HepG2 (cell line): ENCODE measurements at regions not wholly inside any gene's neighbourhood (a gene's known extent, or its start where the extent isn't known, plus 50 kb on each side); places are given as distances from the start of the nearest gene placed in this dataset.

Source experiments
- ATAC-seq: fragments of 200-7000 bp; cut with Tn5 transposase; 3 replicates; pipeline ENCODE4 v1.9.1; 2020; ENCODE audit warnings: mild to moderate bottlenecking, moderate library complexity
- BruUV-seq: library from RNA; stranded (reverse); fragments of 400-500 nt; replicated peaks from 2 replicates; lab custom pipeline; 2021; lab: Mats Ljungman, UMichigan
- CTCF ChIA-PET: fragments of 300-600 bp; formaldehyde crosslinking; extraction: SDS; loops from one replicate; lab custom pipeline; 2021; ENCODE audit warnings: low total read pairs, inconsistent platforms, low intra/inter-chr PET ratio; lab: Yijun Ruan, JAX
- POLR2A ChIA-PET: fragments of 350-600 bp; sonication (Branson Sonifier 250); formaldehyde crosslinking; loops from one replicate; lab custom pipeline; 2020; ENCODE audit warnings: antibody characterized with exemption, inconsistent platforms; lab: Yijun Ruan, JAX
- DNase-seq: peaks from one replicate; pipeline ENCODE4 v3.0.0-alpha.2; 2015; ENCODE audit warnings: low spot score
- FAIRE-seq: peaks from 3 replicates; lab custom pipeline; 2011; peaks lifted over from hg19 to GRCh38; lab: Jason Lieb, UNC
- H2AFZ ChIP-seq: one replicate; pipeline ENCODE4 v1.6.1; 2011; ENCODE audit warnings: low read length, inconsistent platforms
- H3K27ac ChIP-seq: fragments of 300-600 bp; 3 replicates; pipeline ENCODE4 v1.8.0; 2011; ENCODE audit warnings: mixed run types, mild to moderate bottlenecking, mixed read lengths, low read length, inconsistent platforms; ENCODE audit not compliant: insufficient read depth; ENCODE audit errors: extremely low read length
- H3K27me3 ChIP-seq, 2 experiments: fragments of 200-600 bp in 1 of 2; 2 replicates in 1 of 2; 3 replicates in 1 of 2; pipeline versions ENCODE4 v1.6.0 to v1.8.0; 2011; ENCODE audit warnings: low read length in 2 of 2, mild to moderate bottlenecking in 2 of 2, moderate library complexity in 2 of 2, inconsistent platforms in 1 of 2; ENCODE audit not compliant: insufficient read depth in 2 of 2, control insufficient read depth in 1 of 2
- H3K36me3 ChIP-seq, 2 experiments: fragments of 200-600 bp in 1 of 2; replicated peaks in 1 of 2; 2 replicates in 1 of 2; 3 replicates in 1 of 2; pipeline versions ENCODE4 v1.5.1 to v1.8.0; 2011; ENCODE audit warnings: low read length in 2 of 2, inconsistent platforms in 1 of 2; ENCODE audit not compliant: insufficient read depth in 2 of 2, control insufficient read depth in 1 of 2
- H3K4me1 ChIP-seq: 2 replicates; pipeline ENCODE4 v1.5.1; 2012; ENCODE audit warnings: low read length, inconsistent platforms; ENCODE audit not compliant: insufficient read depth
- H3K4me2 ChIP-seq: 2 replicates; pipeline ENCODE4 v1.6.0; 2011; ENCODE audit warnings: low read depth, low read length, inconsistent platforms
- H3K4me3 ChIP-seq, 3 experiments: fragments of 200-600 bp in 1 of 3; sonication (generic), shearing (Covaris generic) in 1 of 3; replicated peaks in 1 of 3; 2 replicates each; pipeline ENCODE4 v1.5.1; 2011 to 2016; ENCODE audit warnings: low read length in 3 of 3, inconsistent platforms in 2 of 3, low read depth in 2 of 3, mild to moderate bottlenecking in 2 of 3, control low read depth in 1 of 3, mixed read lengths in 1 of 3; ENCODE audit not compliant: insufficient read depth in 1 of 3
- H3K79me2 ChIP-seq: one replicate; pipeline ENCODE4 v1.6.1; 2011; ENCODE audit warnings: low read length, inconsistent platforms; ENCODE audit not compliant: insufficient read depth
- H3K9ac ChIP-seq: 2 replicates; pipeline ENCODE4 v1.6.0; 2011; ENCODE audit warnings: mild to moderate bottlenecking, low read depth, low read length, inconsistent platforms; ENCODE audit not compliant: insufficient read depth
- H3K9me3 ChIP-seq: 2 replicates; pipeline ENCODE4 v1.5.1; 2012; ENCODE audit warnings: mild to moderate bottlenecking, low read length
- H4K20me1 ChIP-seq: 2 replicates; pipeline ENCODE4 v1.6.0; 2011; ENCODE audit warnings: inconsistent platforms, mild to moderate bottlenecking, low read length, moderate library complexity; ENCODE audit not compliant: insufficient read depth
- CBX2 ChIP-seq, 2 experiments: fragments of 200-600 bp in 1 of 2; sonication (generic); formaldehyde crosslinking in 1 of 2; IDR thresholded peaks; 2 replicates each; pipeline versions ENCODE4 v1.7.0 to v1.8.1; 2018 to 2022; ENCODE audit warnings: low read depth in 2 of 2, low read length in 1 of 2, mild to moderate bottlenecking in 1 of 2, missing genetic modification reagents in 1 of 2
- CEBPZ ChIP-seq: IDR thresholded peaks from 2 replicates; pipeline ENCODE4 v1.6.1; 2012; ENCODE audit warnings: low read length, improper control_type of control experiment
- CREBL2 ChIP-seq: sonication (generic); formaldehyde crosslinking; IDR thresholded peaks from 2 replicates; pipeline ENCODE4 v1.8.1; 2023; ENCODE audit warnings: missing genetic modification reagents, mild to moderate bottlenecking, borderline replicate concordance
- DMAP1 ChIP-seq: IDR thresholded peaks from 2 replicates; pipeline ENCODE4 v1.6.1; 2016
- DR1 ChIP-seq: sonication (generic); formaldehyde crosslinking; IDR thresholded peaks from 2 replicates; pipeline ENCODE4 v1.8.0; 2021; ENCODE audit warnings: mild to moderate bottlenecking, missing genetic modification reagents, inconsistent platforms
- HNRNPK ChIP-seq: fragments of 200-400 bp; formaldehyde crosslinking; IDR thresholded peaks from 2 replicates; pipeline ENCODE4 v1.6.1; 2018; ENCODE audit warnings: low read length, low read depth, moderate library complexity, mild to moderate bottlenecking; ENCODE audit not compliant: poor library complexity, severe bottlenecking
- HNRNPL ChIP-seq: fragments of 200-400 bp; formaldehyde crosslinking; IDR thresholded peaks from 2 replicates; pipeline ENCODE4 v1.6.1; 2017; ENCODE audit warnings: mild to moderate bottlenecking, low read depth, low read length
- KLF11 ChIP-seq: IDR thresholded peaks from 2 replicates; pipeline ENCODE4 v1.6.1; 2016; ENCODE audit warnings: missing compliant biosample characterization
- NAIF1 ChIP-seq: sonication (generic); formaldehyde crosslinking; IDR thresholded peaks from 2 replicates; pipeline ENCODE4 v1.5.0; 2020; ENCODE audit warnings: mild to moderate bottlenecking, missing genetic modification reagents, borderline replicate concordance
- PCBP1 ChIP-seq: fragments of 200-400 bp; formaldehyde crosslinking; IDR thresholded peaks from 2 replicates; pipeline ENCODE4 v1.6.1; 2017; ENCODE audit warnings: mild to moderate bottlenecking, low read depth, low read length, borderline replicate concordance
- ZKSCAN8 ChIP-seq: IDR thresholded peaks from 2 replicates; pipeline ENCODE4 v1.6.1; 2016; ENCODE audit warnings: borderline replicate concordance, missing genetic modification reagents, missing compliant biosample characterization
- ZNF20 ChIP-seq: sonication (generic); formaldehyde crosslinking; IDR thresholded peaks from 2 replicates; pipeline ENCODE4 v1.4.0; 2020; ENCODE audit warnings: mild to moderate bottlenecking, moderate library complexity, missing genetic modification reagents
- ZNF343 ChIP-seq: sonication (generic); formaldehyde crosslinking; IDR thresholded peaks from 2 replicates; pipeline ENCODE4 v1.4.0; 2020; ENCODE audit warnings: mild to moderate bottlenecking, missing genetic modification reagents
- ZNF468 ChIP-seq: sonication (generic); formaldehyde crosslinking; IDR thresholded peaks from 2 replicates; pipeline ENCODE4 v1.8.0; 2022; ENCODE audit warnings: mild to moderate bottlenecking, moderate library complexity, missing genetic modification reagents
- ZSCAN29 ChIP-seq: sonication (generic); formaldehyde crosslinking; conservative IDR thresholded peaks from 2 replicates; pipeline ENCODE4 v1.4.0; 2020; ENCODE audit warnings: mild to moderate bottlenecking, missing genetic modification reagents
- WGBS: methylation state at CpG from one replicate; pipeline ENCODE4 v1.1.6; 2017; ENCODE audit warnings: low lambda C conversion rate; 5-methylcytosine and 5-hydroxymethylcytosine counted together
- in situ Hi-C: cut with HindIII; loops from 2 replicates; pipeline ENCODE4 v1.10.0; 2017; ENCODE audit warnings: low pct_unique_long_range_greater_than_20kb; ENCODE audit not compliant: extremely low pct_ligation_motif_present
- intact Hi-C: fragments of 100-400 bp; cut with micrococcal nuclease; formaldehyde crosslinking; loops from one replicate; pipeline ENCODE4 v1.10.0; 2022; ENCODE audit not compliant: unreplicated experiment

GRCh38 chr3:109608574-109608973 lies 271.2 kb upstream of the DPPA4 start (continued):
- TF ChIP-seq ZNF20 (CRISPR knock-in tag) (no peak), ZNF468 (CRISPR knock-in tag) (no peak), DMAP1 (CRISPR knock-in tag) (no peak)
- TF ChIP-seq, all 625 proteins: peak for 0

GRCh38 chr3:109618766-109619378 lies 281.5 kb upstream of the DPPA4 start:
- ATAC-seq (no peak), DNase-seq (no peak), FAIRE-seq (no peak)
- WGBS, result 0% methylated on average over 2 of the region's 2 CpGs
- peaks cover 18% of the 10 kb centered on the region for H3K9me3 ChIP-seq
- H2AFZ ChIP-seq, result no peak overlapping the region
- no TSS peak for BruUV-seq
- ChIA-PET CTCF (no interaction called here), POLR2A (no interaction called here)
- H3K27ac ChIP-seq, result no peak overlapping the region
- no peaks in the 10 kb centered on the region for H3K79me2 ChIP-seq
- no peaks in the 10 kb centered on the region for H4K20me1 ChIP-seq
- peak; percentile 88 for TF ChIP-seq HNRNPK
- TF ChIP-seq PCBP1, result 0 out of 2 replicates have a peak, but pooled peaks have one; percentile 46
- no peak for TF ChIP-seq ZKSCAN8 (CRISPR knock-in tag)
- H3K4me1 ChIP-seq, result no peaks in the 10 kb centered on the region
- no peak overlapping the region for H3K4me2 ChIP-seq
- H3K9ac ChIP-seq, result no peak overlapping the region
- in situ Hi-C loops, result no loop called here
- H3K27me3 ChIP-seq, result no peaks in the 10 kb centered on the region
- intact Hi-C loops, result no loop called here
- H3K4me3 ChIP-seq, result no peak overlapping the region
- H3K36me3 ChIP-seq, result no peaks in the 10 kb centered on the region

GRCh38 chr3:109631897-109632296 lies 294.6 kb upstream of the DPPA4 start:
- no peaks in the 10 kb centered on the region; a peak in 1 of 5 replicates for H3K27me3 ChIP-seq
- no peaks in the 10 kb centered on the region for H4K20me1 ChIP-seq
- no TSS peak for BruUV-seq
- H3K4me3 ChIP-seq, result no peak overlapping the region
- H2AFZ ChIP-seq, result no peak overlapping the region
- DNase-seq (no peak), ATAC-seq (no peak), FAIRE-seq (no peak)
- CTCF ChIA-PET, result no interaction called here
- H3K79me2 ChIP-seq, result no peaks in the 10 kb centered on the region
- in situ Hi-C loops (no loop called here), intact Hi-C loops (no loop called here)
- no peaks in the 10 kb centered on the region for H3K36me3 ChIP-seq
- H3K4me2 ChIP-seq, result no peak overlapping the region
- POLR2A ChIA-PET, result no interaction called here
- no peak overlapping the region for H3K27ac ChIP-seq
- H3K4me1 ChIP-seq, result no peaks in the 10 kb centered on the region
- no peak overlapping the region for H3K9ac ChIP-seq
- no peaks in the 10 kb centered on the region for H3K9me3 ChIP-seq
- TF ChIP-seq NAIF1 (CRISPR knock-in tag) (no peak), KLF11 (CRISPR knock-in tag) (no peak), ZNF343 (no peak), ZSCAN29 (CRISPR knock-in tag) (no peak), CBX2 (IDR thresholded peaks at IDR 0.05; ENCODE audit: low read depth, low read length) (no peak), CBX2 (CRISPR knock-in tag; IDR thresholded peaks at IDR 0.05; ENCODE audit: low read depth) (no peak), CEBPZ (no peak), CREBL2 (CRISPR knock-in tag) (no peak), HNRNPL (no peak), DR1 (no peak)
